IMR-90 (cell line): ENCODE measurements at regions not wholly inside any gene's neighbourhood (a gene's known extent, or its start where the extent isn't known, plus 50 kb on each side); places are given as distances from the start of the nearest gene placed in this dataset.

ENCODE experiments used
- ATAC-seq: fragments of 200-7000 bp; cut with Tn5 transposase; 2 replicates; pipeline ENCODE4 v1.9.1; 2020; ENCODE audit warnings: low read depth, mild to moderate bottlenecking, moderate library complexity
- BruUV-seq: library from RNA; stranded (reverse); fragments of 400-500 nt; replicated peaks from 2 replicates; lab custom pipeline; 2021; lab: Mats Ljungman, UMichigan
- CTCF ChIA-PET: fragments of 300-600 bp; formaldehyde crosslinking; extraction: SDS; loops from one replicate; lab custom pipeline; 2021; ENCODE audit warnings: antibody characterized with exemption; lab: Yijun Ruan, JAX
- POLR2A ChIA-PET: fragments of 300-600 bp; sonication (Branson Sonifier 250); formaldehyde crosslinking; loops from one replicate; lab custom pipeline; 2022; ENCODE audit warnings: antibody characterized with exemption; ENCODE audit not compliant: unreplicated experiment; lab: Charles Lee
- DNase-seq: peaks from one replicate; pipeline ENCODE4 v3.0.0; 2013
- H2AFZ ChIP-seq: replicated peaks from 2 replicates; pipeline ENCODE3; 2013; ENCODE audit warnings: low read length, mild to moderate bottlenecking; ENCODE audit not compliant: poor library complexity
- H2AK5ac ChIP-seq: 2 replicates; pipeline ENCODE4 v1.6.1; 2013; ENCODE audit warnings: low read depth, low read length, inconsistent platforms
- H2AK9ac ChIP-seq: replicated peaks from 2 replicates; pipeline ENCODE3; 2013; ENCODE audit warnings: mild to moderate bottlenecking, low read depth, low read length, moderate library complexity; ENCODE audit not compliant: poor library complexity
- H2BK120ac ChIP-seq: 2 replicates; pipeline ENCODE4 v1.6.1; 2013; ENCODE audit warnings: low read depth, low read length, inconsistent platforms
- H2BK15ac ChIP-seq: 3 replicates; pipeline ENCODE4 v1.6.1; 2013; ENCODE audit warnings: low read depth, low read length, inconsistent platforms
- H2BK20ac ChIP-seq: 2 replicates; pipeline ENCODE4 v1.6.1; 2013; ENCODE audit warnings: low read depth, mild to moderate bottlenecking, inconsistent platforms, low read length, moderate library complexity
- H2BK5ac ChIP-seq: 2 replicates; pipeline ENCODE4 v1.6.1; 2013; ENCODE audit warnings: mild to moderate bottlenecking, low read depth, low read length, inconsistent platforms; ENCODE audit not compliant: poor library complexity, severe bottlenecking
- H3K14ac ChIP-seq: replicated peaks from 2 replicates; pipeline ENCODE4 v1.6.1; 2013; ENCODE audit warnings: low read depth, low read length, inconsistent platforms
- H3K18ac ChIP-seq: 2 replicates; pipeline ENCODE4 v1.6.1; 2013; ENCODE audit warnings: low read depth, low read length, control low read depth
- H3K23ac ChIP-seq: 2 replicates; pipeline ENCODE4 v1.6.1; 2013; ENCODE audit warnings: low read depth, low read length, inconsistent platforms
- H3K27ac ChIP-seq: 2 replicates; pipeline ENCODE4 v1.5.1; 2013; ENCODE audit warnings: mild to moderate bottlenecking, control low read depth, low read length; ENCODE audit not compliant: insufficient read depth
- H3K27me3 ChIP-seq: 2 replicates; pipeline ENCODE4 v1.6.1; 2013; ENCODE audit warnings: low read length; ENCODE audit not compliant: control insufficient read depth, insufficient read depth
- H3K36me3 ChIP-seq: 2 replicates; pipeline ENCODE4 v1.6.1; 2013; ENCODE audit warnings: low read length, mixed read lengths; ENCODE audit not compliant: control insufficient read depth, insufficient read depth
- H3K4ac ChIP-seq: 2 replicates; pipeline ENCODE4 v1.6.1; 2013; ENCODE audit warnings: low read depth, low read length, inconsistent platforms
- H3K4me1 ChIP-seq: 2 replicates; pipeline ENCODE4 v1.6.1; 2013; ENCODE audit warnings: low read length, mixed read lengths; ENCODE audit not compliant: control insufficient read depth, insufficient read depth
- H3K4me2 ChIP-seq: 2 replicates; pipeline ENCODE4 v1.6.1; 2013; ENCODE audit warnings: low read depth, mild to moderate bottlenecking, control low read depth, low read length, moderate library complexity
- H3K4me3 ChIP-seq: 2 replicates; pipeline ENCODE4 v1.5.1; 2013; ENCODE audit warnings: low read depth, mild to moderate bottlenecking, control low read depth, low read length, moderate library complexity; ENCODE audit not compliant: insufficient read depth
- H3K56ac ChIP-seq: 2 replicates; pipeline ENCODE4 v1.6.1; 2013; ENCODE audit warnings: low read length, inconsistent platforms; ENCODE audit not compliant: insufficient read depth; ENCODE audit errors: extremely low read depth
- H3K79me1 ChIP-seq, 2 experiments: 2 replicates each; pipeline ENCODE4 v1.6.1; 2013; ENCODE audit warnings: low read length in 2 of 2, inconsistent platforms in 1 of 2, low read depth in 1 of 2
- H3K9ac ChIP-seq: 2 replicates; pipeline ENCODE4 v1.6.1; 2013; ENCODE audit warnings: low read depth, low read length, control low read depth
- H3K9me1 ChIP-seq: 2 replicates; pipeline ENCODE4 v1.6.1; 2013; ENCODE audit warnings: low read length, inconsistent platforms; ENCODE audit not compliant: insufficient read depth
- H3K9me3 ChIP-seq: 2 replicates; pipeline ENCODE4 v1.6.1; 2013; ENCODE audit warnings: low read length; ENCODE audit not compliant: control insufficient read depth, insufficient read depth
- H4K20me1 ChIP-seq: 2 replicates; pipeline ENCODE4 v1.6.1; 2013; ENCODE audit warnings: low read length, inconsistent platforms; ENCODE audit not compliant: insufficient read depth
- H4K5ac ChIP-seq: 2 replicates; pipeline ENCODE4 v1.6.1; 2013; ENCODE audit warnings: mild to moderate bottlenecking, low read depth, low read length, control low read depth
- H4K8ac ChIP-seq, 2 experiments: 2 replicates each; pipeline ENCODE4 v1.6.1; 2013; ENCODE audit warnings: low read depth in 2 of 2, low read length in 2 of 2, control low read depth in 1 of 2, inconsistent platforms in 1 of 2
- H4K91ac ChIP-seq: 2 replicates; pipeline ENCODE4 v1.6.1; 2013; ENCODE audit warnings: low read depth, low read length, inconsistent platforms; ENCODE audit not compliant: insufficient read depth
- CTCF ChIP-seq: conservative IDR thresholded peaks from 2 replicates; pipeline ENCODE4 v1.5.1; 2012; ENCODE audit warnings: mild to moderate bottlenecking, low read depth, low read length, improper control_type of control experiment
- NFE2L2 ChIP-seq: fragments of 150-350 bp; IDR thresholded peaks from 2 replicates; pipeline ENCODE4 v1.6.1; 2016; ENCODE audit warnings: low read depth, mild to moderate bottlenecking, low read length
- RAD21 ChIP-seq: IDR thresholded peaks from 2 replicates; pipeline ENCODE4 v1.6.1; 2012; ENCODE audit warnings: low read length, improper control_type of control experiment
- WGBS, 2 experiments: methylation state at CpG; one replicate each; pipeline versions ENCODE4 v1.1.5 to v1.1.7; 2013; ENCODE audit warnings: missing lambda C conversion rate in 2 of 2; ENCODE audit not compliant: insufficient read length in 1 of 2; ENCODE audit errors: extremely low coverage in 2 of 2; 5-methylcytosine and 5-hydroxymethylcytosine counted together
- dilution Hi-C: fragments of 300-500 bp; cut with HindIII; formaldehyde crosslinking; loops from one replicate; pipeline ENCODE4 v1.14.3; 2018; ENCODE audit warnings: low sequenced_read_pairs; ENCODE audit not compliant: unreplicated experiment
- in situ Hi-C: fragments of 300-500 bp; cut with MboI; formaldehyde crosslinking; loops from 3 replicates; pipeline ENCODE4 v1.14.3; 2019; ENCODE audit warnings: low sequenced_read_pairs, inconsistent platforms, mixed read lengths
- intact Hi-C: fragments of 100-400 bp; cut with micrococcal nuclease; formaldehyde crosslinking; loops from 2 replicates; pipeline ENCODE4 v1.10.0; 2022

- BruUV-seq, result no TSS peak
- dilution Hi-C loops, result no loop called here
Observed at GRCh38 chrX:128518508-128518907, 466.3 kb upstream of the ACTRT1 start.

More at GRCh38 chrX:128518508-128518907, 466.3 kb upstream of the ACTRT1 start:
- H2AK9ac ChIP-seq, result no peak overlapping the region
- no peak overlapping the region for H4K5ac ChIP-seq
- CTCF ChIA-PET, result no interaction called here
- no peaks in the 10 kb centered on the region for H3K4me1 ChIP-seq
- no peaks in the 10 kb centered on the region for H3K9me1 ChIP-seq
- no peak overlapping the region for H3K56ac ChIP-seq
- WGBS, 2 experiments, result 14% methylated on average over 1 of the region's 3 CpGs; no CpG with 5 or more reads in 1 of the 2 experiments
- H3K9ac ChIP-seq, result no peak overlapping the region
- no peak overlapping the region for H3K18ac ChIP-seq
- no peak overlapping the region for H4K91ac ChIP-seq
- no peaks in the 10 kb centered on the region for H3K27me3 ChIP-seq
- ATAC-seq (0 out of 2 replicates have a peak, but pooled peaks have one; percentile 40), DNase-seq (peak; percentile 1)
- no peaks in the 10 kb centered on the region for H3K79me1 ChIP-seq
- no peak overlapping the region for H4K8ac ChIP-seq
- no peak overlapping the region for H3K4me3 ChIP-seq
- TF ChIP-seq CTCF (peak; percentile 28), RAD21 (peak; percentile 30), NFE2L2 (no peak)
- no peak overlapping the region for H2AK5ac ChIP-seq
- intact Hi-C loops (no loop called here), in situ Hi-C loops (no loop called here)
- H2AFZ ChIP-seq, result no peak overlapping the region
- no peak overlapping the region for H2BK20ac ChIP-seq
- H3K14ac ChIP-seq, result no peak overlapping the region
- no peak overlapping the region for H2BK5ac ChIP-seq
- no peak overlapping the region for H3K23ac ChIP-seq
- no peak overlapping the region for H3K4ac ChIP-seq
- no peak overlapping the region for H3K27ac ChIP-seq
- no peaks in the 10 kb centered on the region for H3K36me3 ChIP-seq
- POLR2A ChIA-PET, result no interaction called here
- no peaks in the 10 kb centered on the region for H4K20me1 ChIP-seq
- H3K4me2 ChIP-seq, result no peak overlapping the region
- H2BK120ac ChIP-seq, result no peak overlapping the region
- H2BK15ac ChIP-seq, result no peak overlapping the region
- H3K9me3 ChIP-seq, result 0 out of 2 replicates have a peak, but pooled peaks cover 2% of the 10 kb centered on the region
